Transverse colon (tissue), 3 donors: ENCODE measurements at regions not wholly inside any gene's neighbourhood (a gene's known extent, or its start where the extent isn't known, plus 50 kb on each side); places are given as distances from the start of the nearest gene placed in this dataset.

Experiments
- CTCF ChIP-seq, 5 experiments: fragments of 200-600 bp in 3 of 5; fragments of 450-650 bp in 2 of 5; sonication (generic) in 3 of 5; IDR thresholded peaks; 1 replicate in 2 of 5; 2 replicates in 3 of 5; pipeline ENCODE4 v1.5.1; 2016 to 2017; ENCODE audit warnings: antibody characterized with exemption in 5 of 5, inconsistent platforms in 3 of 5, mild to moderate bottlenecking in 2 of 5, moderate library complexity in 1 of 5
- POLR2A ChIP-seq: fragments of 450-650 bp; IDR thresholded peaks from one replicate; pipeline ENCODE4 v1.6.1; 2016; ENCODE audit warnings: antibody characterized with exemption, mild to moderate bottlenecking, moderate library complexity

GRCh38 chr2:185373229-185373628 lies 365.4 kb upstream of the FSIP2 start:
- TF ChIP-seq CTCF (IDR thresholded peaks at IDR 0.05), result no peak
- TF ChIP-seq POLR2A, result no peak
